ENCODE measurements at regions not wholly inside any gene's neighbourhood (a gene's known extent, or its start where the extent isn't known, plus 50 kb on each side); places are given as distances from the start of the nearest gene placed in this dataset.

DNA sequence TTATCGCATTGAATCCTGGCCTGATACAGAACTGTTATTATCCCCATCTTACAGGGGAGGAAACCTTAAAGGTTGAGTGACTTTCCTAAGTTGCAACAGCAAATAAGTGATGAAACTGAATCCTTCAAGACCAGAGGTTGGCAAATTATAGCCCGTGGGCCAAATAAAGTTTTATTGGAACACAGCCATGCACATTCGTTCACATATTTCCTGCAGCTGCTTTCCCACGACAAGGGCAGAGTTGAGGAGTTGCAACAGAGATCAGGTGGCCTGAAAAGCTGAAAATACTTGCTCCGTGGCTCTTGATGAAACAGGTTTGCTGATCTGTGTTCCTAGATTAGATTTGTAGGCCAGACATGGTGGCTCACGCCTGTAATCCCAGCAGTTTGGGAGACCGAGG lies 126.7 kb downstream of the PHETA1 start:
- Histone ChIP-seq H3K27me3 (ENCODE audit: insufficient read depth, low read depth, low read length) (no peaks in the 10 kb centered on the region), H3K79me2 (replicated peaks; ENCODE audit: insufficient read depth, low read length) (no peaks in the 10 kb centered on the region), H3F3A (ENCODE audit: insufficient read depth, low read length, poor library complexity, severe bottlenecking) (no peaks in the 10 kb centered on the region), H3K4me2 (ENCODE audit: low read length) (no peak overlapping the region), H3K9ac (ENCODE audit: low read length) (no peak overlapping the region), H3K9me3 (ENCODE audit: low read length) (no peaks in the 10 kb centered on the region), H4K20me1 (ENCODE audit: insufficient read depth) (no peaks in the 10 kb centered on the region), H2AFZ (ENCODE audit: low read depth, low read length) (no peak overlapping the region), H3K4me3 (ENCODE audit: low read length) (no peak overlapping the region), H3K36me3 (ENCODE audit: insufficient read depth, low read length) (no peaks in the 10 kb centered on the region), H3K9me2 (ENCODE audit: insufficient read depth, low read length) (no peaks in the 10 kb centered on the region), H3K27ac (ENCODE audit: low read length) (no peak overlapping the region)
- TF ChIP-seq RAD21 (conservative IDR thresholded peaks at IDR 0.05) (no peak), POLR2AphosphoS5 (IDR thresholded peaks at IDR 0.05) (no peak)
- TF ChIP-seq, protein P1, sequence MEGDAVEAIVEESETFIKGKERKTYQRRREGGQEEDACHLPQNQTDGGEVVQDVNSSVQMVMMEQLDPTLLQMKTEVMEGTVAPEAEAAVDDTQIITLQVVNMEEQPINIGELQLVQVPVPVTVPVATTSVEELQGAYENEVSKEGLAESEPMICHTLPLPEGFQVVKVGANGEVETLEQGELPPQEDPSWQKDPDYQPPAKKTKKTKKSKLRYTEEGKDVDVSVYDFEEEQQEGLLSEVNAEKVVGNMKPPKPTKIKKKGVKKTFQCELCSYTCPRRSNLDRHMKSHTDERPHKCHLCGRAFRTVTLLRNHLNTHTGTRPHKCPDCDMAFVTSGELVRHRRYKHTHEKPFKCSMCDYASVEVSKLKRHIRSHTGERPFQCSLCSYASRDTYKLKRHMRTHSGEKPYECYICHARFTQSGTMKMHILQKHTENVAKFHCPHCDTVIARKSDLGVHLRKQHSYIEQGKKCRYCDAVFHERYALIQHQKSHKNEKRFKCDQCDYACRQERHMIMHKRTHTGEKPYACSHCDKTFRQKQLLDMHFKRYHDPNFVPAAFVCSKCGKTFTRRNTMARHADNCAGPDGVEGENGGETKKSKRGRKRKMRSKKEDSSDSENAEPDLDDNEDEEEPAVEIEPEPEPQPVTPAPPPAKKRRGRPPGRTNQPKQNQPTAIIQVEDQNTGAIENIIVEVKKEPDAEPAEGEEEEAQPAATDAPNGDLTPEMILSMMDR (IDR thresholded peaks at IDR 0.05; ENCODE audit: poor library complexity, severe bottlenecking), result no peak

DNA sequence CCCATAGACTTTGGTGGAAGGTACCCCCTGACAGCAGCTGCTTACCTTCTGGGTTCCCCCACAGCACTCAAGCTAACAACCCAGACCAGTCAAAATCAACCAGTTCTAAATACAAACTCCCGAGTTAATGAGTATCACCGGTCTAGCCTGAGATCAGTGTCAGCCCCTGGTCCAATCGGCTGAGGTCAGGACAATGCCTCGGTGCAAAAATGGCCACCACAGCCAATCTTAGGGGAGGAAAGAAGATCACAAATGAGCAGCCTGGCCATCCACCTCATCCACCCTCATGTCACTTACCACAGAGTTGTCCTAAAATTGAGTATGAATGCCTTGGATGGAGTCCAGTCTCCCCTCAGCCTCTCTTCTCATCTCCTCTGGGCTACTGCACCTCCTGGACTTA lies 128.5 kb downstream of the PHETA1 start:
- H3K9ac ChIP-seq (ENCODE audit: low read length), result no peak overlapping the region
- no peak for TF ChIP-seq EP300 (conservative IDR thresholded peaks at IDR 0.05; ENCODE audit: poor library complexity, severe bottlenecking)
- no peaks in the 10 kb centered on the region for H3K79me2 ChIP-seq (replicated peaks; ENCODE audit: insufficient read depth, low read length)
- no peaks in the 10 kb centered on the region for H3F3A ChIP-seq (ENCODE audit: insufficient read depth, low read length, poor library complexity, severe bottlenecking)
- H3K4me2 ChIP-seq (ENCODE audit: low read length), result no peak overlapping the region
- no peaks in the 10 kb centered on the region for H3K27me3 ChIP-seq (ENCODE audit: insufficient read depth, low read depth, low read length)
- H4K20me1 ChIP-seq (ENCODE audit: insufficient read depth), result no peaks in the 10 kb centered on the region
- no peak overlapping the region for H3K27ac ChIP-seq (ENCODE audit: low read length)
- no peaks in the 10 kb centered on the region for H3K9me2 ChIP-seq (ENCODE audit: insufficient read depth, low read length)
- no peak overlapping the region for H2AFZ ChIP-seq (ENCODE audit: low read depth, low read length)
- no peaks in the 10 kb centered on the region for H3K9me3 ChIP-seq (ENCODE audit: low read length)
- H3K4me3 ChIP-seq (ENCODE audit: low read length), result no peak overlapping the region
- no peaks in the 10 kb centered on the region for H3K36me3 ChIP-seq (ENCODE audit: insufficient read depth, low read length)

DNA sequence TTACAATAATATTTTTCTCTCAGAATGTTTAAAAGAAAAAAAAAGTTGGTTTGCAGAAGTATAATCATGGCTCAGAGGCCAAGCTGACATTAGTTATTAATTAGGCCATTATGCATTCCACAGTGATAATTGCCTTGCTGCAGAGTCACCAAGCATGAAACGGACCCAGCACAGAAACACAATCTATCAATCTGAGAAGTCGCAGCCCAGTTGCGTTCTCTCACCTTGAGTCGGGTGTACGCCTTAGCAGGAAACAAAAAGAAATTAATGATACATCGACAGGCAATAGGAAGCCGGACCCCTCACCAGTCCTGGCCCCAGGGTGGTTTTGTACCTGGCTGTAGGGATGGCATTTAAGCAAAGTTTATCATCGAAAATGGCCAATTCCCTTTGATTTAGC lies 129.7 kb downstream of the PHETA1 start:
- no peak overlapping the region for H3K4me3 ChIP-seq (ENCODE audit: low read length)
- H3K36me3 ChIP-seq (ENCODE audit: insufficient read depth, low read length), result no peaks in the 10 kb centered on the region
- no peaks in the 10 kb centered on the region for H4K20me1 ChIP-seq (ENCODE audit: insufficient read depth)
- H3K79me2 ChIP-seq (replicated peaks; ENCODE audit: insufficient read depth, low read length), result no peaks in the 10 kb centered on the region
- H2AFZ ChIP-seq (ENCODE audit: low read depth, low read length), result no peak overlapping the region
- no peak overlapping the region for H3K9ac ChIP-seq (ENCODE audit: low read length)
- H3K9me3 ChIP-seq (ENCODE audit: low read length), result no peaks in the 10 kb centered on the region
- no peaks in the 10 kb centered on the region for H3K27me3 ChIP-seq (ENCODE audit: insufficient read depth, low read depth, low read length)
- H3K9me2 ChIP-seq (ENCODE audit: insufficient read depth, low read length), result no peaks in the 10 kb centered on the region
- no peak for TF ChIP-seq EP300 (conservative IDR thresholded peaks at IDR 0.05; ENCODE audit: poor library complexity, severe bottlenecking)
- no peak for TF ChIP-seq RAD21 (conservative IDR thresholded peaks at IDR 0.05)
- TF ChIP-seq POLR2AphosphoS5 (IDR thresholded peaks at IDR 0.05), result no peak
- TF ChIP-seq, protein P2, sequence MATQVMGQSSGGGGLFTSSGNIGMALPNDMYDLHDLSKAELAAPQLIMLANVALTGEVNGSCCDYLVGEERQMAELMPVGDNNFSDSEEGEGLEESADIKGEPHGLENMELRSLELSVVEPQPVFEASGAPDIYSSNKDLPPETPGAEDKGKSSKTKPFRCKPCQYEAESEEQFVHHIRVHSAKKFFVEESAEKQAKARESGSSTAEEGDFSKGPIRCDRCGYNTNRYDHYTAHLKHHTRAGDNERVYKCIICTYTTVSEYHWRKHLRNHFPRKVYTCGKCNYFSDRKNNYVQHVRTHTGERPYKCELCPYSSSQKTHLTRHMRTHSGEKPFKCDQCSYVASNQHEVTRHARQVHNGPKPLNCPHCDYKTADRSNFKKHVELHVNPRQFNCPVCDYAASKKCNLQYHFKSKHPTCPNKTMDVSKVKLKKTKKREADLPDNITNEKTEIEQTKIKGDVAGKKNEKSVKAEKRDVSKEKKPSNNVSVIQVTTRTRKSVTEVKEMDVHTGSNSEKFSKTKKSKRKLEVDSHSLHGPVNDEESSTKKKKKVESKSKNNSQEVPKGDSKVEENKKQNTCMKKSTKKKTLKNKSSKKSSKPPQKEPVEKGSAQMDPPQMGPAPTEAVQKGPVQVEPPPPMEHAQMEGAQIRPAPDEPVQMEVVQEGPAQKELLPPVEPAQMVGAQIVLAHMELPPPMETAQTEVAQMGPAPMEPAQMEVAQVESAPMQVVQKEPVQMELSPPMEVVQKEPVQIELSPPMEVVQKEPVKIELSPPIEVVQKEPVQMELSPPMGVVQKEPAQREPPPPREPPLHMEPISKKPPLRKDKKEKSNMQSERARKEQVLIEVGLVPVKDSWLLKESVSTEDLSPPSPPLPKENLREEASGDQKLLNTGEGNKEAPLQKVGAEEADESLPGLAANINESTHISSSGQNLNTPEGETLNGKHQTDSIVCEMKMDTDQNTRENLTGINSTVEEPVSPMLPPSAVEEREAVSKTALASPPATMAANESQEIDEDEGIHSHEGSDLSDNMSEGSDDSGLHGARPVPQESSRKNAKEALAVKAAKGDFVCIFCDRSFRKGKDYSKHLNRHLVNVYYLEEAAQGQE (IDR thresholded peaks at IDR 0.05; ENCODE audit: borderline replicate concordance), result no peak
- no peak for TF ChIP-seq TAF1 (IDR thresholded peaks at IDR 0.05; ENCODE audit: low read depth)
- no peak for TF ChIP-seq EZH2 (IDR thresholded peaks at IDR 0.05; ENCODE audit: borderline replicate concordance, insufficient read depth, low read length, poor library complexity, severe bottlenecking)
- TF ChIP-seq SMC3 (conservative IDR thresholded peaks at IDR 0.05; ENCODE audit: poor library complexity), result no peak
- TF ChIP-seq MXI1 (conservative IDR thresholded peaks at IDR 0.05; ENCODE audit: poor library complexity, severe bottlenecking), result no peak
- TF ChIP-seq, protein P1 (IDR thresholded peaks at IDR 0.05; ENCODE audit: poor library complexity, severe bottlenecking), result no peak
- H3K4me2 ChIP-seq (ENCODE audit: low read length), result no peak overlapping the region
- H3F3A ChIP-seq (ENCODE audit: insufficient read depth, low read length, poor library complexity, severe bottlenecking), result no peaks in the 10 kb centered on the region
- H3K27ac ChIP-seq (ENCODE audit: low read length), result no peak overlapping the region
